Heart left ventricle (tissue), 16 donors: ENCODE measurements at regions not wholly inside any gene's neighbourhood (a gene's known extent, or its start where the extent isn't known, plus 50 kb on each side); places are given as distances from the start of the nearest gene placed in this dataset.
"Not testable (repeated sequence)": the region's sequence is repeated elsewhere in the genome, so short reads cannot be mapped to it uniquely, and the experiment has no call there.

Source experiments
- ATAC-seq, 4 donors: fragments of 200-7000 bp; cut with Tn5 transposase; one replicate each; pipeline ENCODE4 v1.9.1; 2020 to 2022; ENCODE audit warnings: moderate library complexity in 4 of 4, mild to moderate bottlenecking in 3 of 4, moderate number of reproducible peaks in 1 of 4
- DNase-seq, 5 donors: peaks; one replicate each; pipeline ENCODE4 v3.0.0-alpha.2; 2020
- H3K27ac ChIP-seq, 12 donors: fragments of 200-600 bp; sonication (generic) in 4 of 12; one replicate each; pipeline versions ENCODE4 v1.5.0 to v1.8.0; 2016 to 2022; ENCODE audit warnings: mild to moderate bottlenecking in 2 of 12
- H3K27me3 ChIP-seq, 9 donors: fragments of 200-600 bp; sonication (generic) in 2 of 9; one replicate each; pipeline versions ENCODE4 v1.5.1 to v1.8.0; 2016 to 2022; ENCODE audit warnings: mild to moderate bottlenecking in 3 of 9
- H3K36me3 ChIP-seq, 9 donors: fragments of 200-600 bp; sonication (generic) in 2 of 9; one replicate each; pipeline versions ENCODE4 v1.5.0 to v1.8.0; 2018 to 2022; ENCODE audit warnings: mild to moderate bottlenecking in 2 of 9
- H3K4me1 ChIP-seq, 12 donors: fragments of 200-600 bp; sonication (generic) in 4 of 12; one replicate each; pipeline versions ENCODE4 v1.5.0 to v1.8.0; 2016 to 2022; ENCODE audit warnings: mild to moderate bottlenecking in 3 of 12
- H3K4me3 ChIP-seq, 12 donors: fragments of 200-600 bp; sonication (generic) in 4 of 12; one replicate each; pipeline versions ENCODE4 v1.5.0 to v1.8.0; 2017 to 2022; ENCODE audit warnings: mild to moderate bottlenecking in 9 of 12, moderate library complexity in 4 of 12
- H3K9me3 ChIP-seq, 12 donors: fragments of 200-600 bp; sonication (generic) in 4 of 12; one replicate each; pipeline versions ENCODE4 v1.5.0 to v1.8.0; 2016 to 2022; ENCODE audit warnings: mild to moderate bottlenecking in 1 of 12
- POLR2A ChIP-seq, 2 donors: fragments of 450-650 bp; IDR thresholded peaks; one replicate each; pipeline ENCODE4 v1.6.1; 2017; ENCODE audit warnings: antibody characterized with exemption in 2 of 2, mild to moderate bottlenecking in 2 of 2, moderate library complexity in 2 of 2
- WGBS, 4 donors: extraction: QIAGEN DNeasy Blood & Tissue Kit in 2 of 4; methylation state at CpG; one replicate each; pipeline versions ENCODE4 v1.1.5 to v1.1.7; 2013 to 2018; 5-methylcytosine and 5-hydroxymethylcytosine counted together
- intact Hi-C, 10 donors: fragments of 100-400 bp; cut with DNase I; formaldehyde crosslinking; loops; one replicate each; pipeline versions ENCODE4 v1.11.1 to v1.14.2; 2022
- TF ChIP-seq, protein P1 (sequence below), 12 donors: fragments of 200-600 bp; sonication (generic) in 4 of 12; IDR thresholded peaks; one replicate each; pipeline versions ENCODE4 v1.5.0 to v1.8.0; 2018 to 2022; ENCODE audit warnings: antibody characterized with exemption in 12 of 12, mild to moderate bottlenecking in 5 of 12
- donor health status: ischemic (EF 13 %, LVEDD 7.1; RV severe dilation, severe dysfunction).
- donor health status: healthy with polysubstance abuse.
- donor health status: DM: no; HTN: yes; CAD: no.
- donor health status: DM: no; HTN: no; CAD: no.
- donor health status: ischemic (EF 25% LVEDD 6.9; RV normal size, moderate dysfunction).
- donor health status: ischemic (EF 25% LVEDD 5.7; RV mildly dilated, moderate dysfunction).
- donor health status: healthy.
- donor health status: DM: yes; HTN: yes; CAD: no.
- donor health status: ischemic (EF 35%, LVEDD 5.7; RV mildly dilated, moderate dysfunction).
- donor health status: nonischemic (EF 11% LVEDD 7.7; RV severe dilation, severe dysfunction).
- donor health status: DM: yes; HTN: yes; CAD: no.
- donor health status: PGD.
- donor health status: ischemic (EF 29% LVEDD 5.4; RV normal size, mild dysfunction).
- donor health status: nonischemic (EF 23%, LVEDD 6.1; RV moderate dilation, normal function).

GRCh38 chr1:9443913-9444445, 95.3 kb upstream of the SLC25A33 start:
- no peak for ATAC-seq
- DNase-seq, result no peak

GRCh38 chr1:9444532-9444931, 94.7 kb upstream of the SLC25A33 start:
- H3K27me3 ChIP-seq, result peaks cover 0 to 5% (median 0%) of the 10 kb centered on the region in 9 donors
- WGBS, 4 donors, result 88 to 93% (median 90%) methylated on average over 12 of the region's 12 CpGs
- H3K27ac ChIP-seq, result no peak overlapping the region
- H3K36me3 ChIP-seq, result no peaks in the 10 kb centered on the region
- H3K4me3 ChIP-seq, result no peak overlapping the region
- DNase-seq (no peak), ATAC-seq (no peak)
- peaks cover 0 to 45% (median 34%) of the 10 kb centered on the region in 12 donors for H3K4me1 ChIP-seq
- intact Hi-C loops, result loop anchor here in 3 of 10 donors (5.0 to 10.0 kb wide), 2 partner anchors 60 to 152 kb away; partner anchors contain the start of gene SPSB1 (in 2 of the 3)
- TF ChIP-seq POLR2A (IDR thresholded peaks at IDR 0.05), result no peak
- no peaks in the 10 kb centered on the region for H3K9me3 ChIP-seq

More at GRCh38 chr1:9443913-9444445, 95.3 kb upstream of the SLC25A33 start:
- Histone ChIP-seq H3K4me3 (no peak overlapping the region), H3K4me1 (peaks cover 0 to 43% (median 32%) of the 10 kb centered on the region in 12 donors), H3K9me3 (no peaks in the 10 kb centered on the region), H3K36me3 (no peaks in the 10 kb centered on the region), H3K27ac (peak overlapping the region in 2 of 12 donors; percentile 29 to 40), H3K27me3 (peaks cover 0 to 5% (median 0%) of the 10 kb centered on the region in 9 donors)
- 52 to 62% (median 55%) methylated on average over 14 of the region's 14 CpGs for WGBS, 4 donors
- TF ChIP-seq POLR2A (IDR thresholded peaks at IDR 0.05), result no peak
- TF ChIP-seq, protein P1, sequence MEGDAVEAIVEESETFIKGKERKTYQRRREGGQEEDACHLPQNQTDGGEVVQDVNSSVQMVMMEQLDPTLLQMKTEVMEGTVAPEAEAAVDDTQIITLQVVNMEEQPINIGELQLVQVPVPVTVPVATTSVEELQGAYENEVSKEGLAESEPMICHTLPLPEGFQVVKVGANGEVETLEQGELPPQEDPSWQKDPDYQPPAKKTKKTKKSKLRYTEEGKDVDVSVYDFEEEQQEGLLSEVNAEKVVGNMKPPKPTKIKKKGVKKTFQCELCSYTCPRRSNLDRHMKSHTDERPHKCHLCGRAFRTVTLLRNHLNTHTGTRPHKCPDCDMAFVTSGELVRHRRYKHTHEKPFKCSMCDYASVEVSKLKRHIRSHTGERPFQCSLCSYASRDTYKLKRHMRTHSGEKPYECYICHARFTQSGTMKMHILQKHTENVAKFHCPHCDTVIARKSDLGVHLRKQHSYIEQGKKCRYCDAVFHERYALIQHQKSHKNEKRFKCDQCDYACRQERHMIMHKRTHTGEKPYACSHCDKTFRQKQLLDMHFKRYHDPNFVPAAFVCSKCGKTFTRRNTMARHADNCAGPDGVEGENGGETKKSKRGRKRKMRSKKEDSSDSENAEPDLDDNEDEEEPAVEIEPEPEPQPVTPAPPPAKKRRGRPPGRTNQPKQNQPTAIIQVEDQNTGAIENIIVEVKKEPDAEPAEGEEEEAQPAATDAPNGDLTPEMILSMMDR (IDR thresholded peaks at IDR 0.05), result no peak
- intact Hi-C loops, result loop anchor here in 3 of 10 donors (5.0 to 10.0 kb wide), 2 partner anchors 59 to 152 kb away; partner anchors contain the start of gene SPSB1 (in 2 of the 3)

GRCh38 chr1:9445081-9445480, 94.2 kb upstream of the SLC25A33 start:
- H3K4me1 ChIP-seq, result peaks cover 0 to 50% (median 35%) of the 10 kb centered on the region in 12 donors
- ATAC-seq, H3K36me3 ChIP-seq, H3K27ac ChIP-seq, H3K9me3 ChIP-seq, H3K27me3 ChIP-seq, DNase-seq, H3K4me3 ChIP-seq: not testable (repeated sequence)
- intact Hi-C loops, result loop anchor here in 3 of 10 donors (5.0 to 10.0 kb wide), 2 partner anchors 33 to 60 kb away; no protein-coding TSS in a partner anchor
- 92 to 96% (median 94%) methylated on average over 10 of the region's 10 CpGs for WGBS, 4 donors

- Histone ChIP-seq H3K4me3 (no peak overlapping the region), H3K36me3 (no peaks in the 10 kb centered on the region), H3K27me3 (peaks cover 0 to 5% (median 0%) of the 10 kb centered on the region in 9 donors), H3K4me1 (peaks cover 0 to 33% (median 19%) of the 10 kb centered on the region in 12 donors), H3K9me3 (no peaks in the 10 kb centered on the region), H3K27ac (no peak overlapping the region)
- DNase-seq (no peak), ATAC-seq (no peak)
- WGBS, 4 donors, result 91 to 97% (median 92%) methylated on average over 18 of the region's 18 CpGs
- intact Hi-C loops, result loop anchor here in 3 of 10 donors (5.0 to 10.0 kb wide), 2 partner anchors 35 to 63 kb away; no protein-coding TSS in a partner anchor
- TF ChIP-seq, protein P1 (IDR thresholded peaks at IDR 0.05), result no peak
- TF ChIP-seq POLR2A (IDR thresholded peaks at IDR 0.05), result no peak
Measured at GRCh38 chr1:9447215-9447960, 91.9 kb upstream of the SLC25A33 start.
